GM18499 (cell line): ENCODE measurements at regions not wholly inside any gene's neighbourhood (a gene's known extent, or its start where the extent isn't known, plus 50 kb on each side); places are given as distances from the start of the nearest gene placed in this dataset.

ENCODE experiments used
- ATAC-seq: cut with Tn5 transposase; IDR thresholded peaks from one replicate; pipeline ENCODE4 v1.9.1; 2021; ENCODE audit warnings: moderate number of reproducible peaks; ENCODE audit not compliant: insufficient read depth, unreplicated experiment

- ATAC-seq: peak; percentile 93
Measured at GRCh38 chr6:163782436-163783003, 368.0 kb downstream of the QKI start.

GRCh38 chr6:163780994-163781393 lies 366.5 kb downstream of the QKI start:
- ATAC-seq: no peak

- no peak for ATAC-seq
Measured at GRCh38 chr6:163779727-163780284, 365.3 kb downstream of the QKI start.

- no peak for ATAC-seq
Measured at GRCh38 chr6:163777716-163778115, 363.2 kb downstream of the QKI start.

GRCh38 chr6:163776906-163777686 lies 362.6 kb downstream of the QKI start:
- ATAC-seq: no peak

- no peak for ATAC-seq
Measured at GRCh38 chr6:163776196-163776905, 361.8 kb downstream of the QKI start.

- no peak for ATAC-seq
Measured at GRCh38 chr6:163775313-163775712, 360.8 kb downstream of the QKI start.

GRCh38 chr6:163774485-163774884 lies 360.0 kb downstream of the QKI start:
- no peak for ATAC-seq

- no peak for ATAC-seq
Measured at GRCh38 chr6:163773646-163774045, 359.1 kb downstream of the QKI start.

GRCh38 chr6:163772701-163773100 lies 358.2 kb downstream of the QKI start:
- no peak for ATAC-seq

GRCh38 chr6:163771180-163771579 lies 356.7 kb downstream of the QKI start:
- no peak for ATAC-seq

- no peak for ATAC-seq
Measured at GRCh38 chr6:163768905-163769304, 354.4 kb downstream of the QKI start.

GRCh38 chr6:163766936-163767335 lies 352.4 kb downstream of the QKI start:
- ATAC-seq: no peak

GRCh38 chr6:163765335-163765734 lies 350.8 kb downstream of the QKI start:
- ATAC-seq: no peak

- ATAC-seq: no peak
Measured at GRCh38 chr6:163764565-163764964, 350.0 kb downstream of the QKI start.

- ATAC-seq: no peak
Measured at GRCh38 chr6:163761481-163761880, 347.0 kb downstream of the QKI start.

- no peak for ATAC-seq
Measured at GRCh38 chr6:163760860-163761259, 346.3 kb downstream of the QKI start.

- ATAC-seq: no peak
Measured at GRCh38 chr6:163759542-163759941, 345.0 kb downstream of the QKI start.

- ATAC-seq: no peak
Measured at GRCh38 chr6:163757520-163757919, 343.0 kb downstream of the QKI start.

- ATAC-seq: peak; percentile 100
Measured at GRCh38 chr6:163756079-163756478, 341.6 kb downstream of the QKI start.

- no peak for ATAC-seq
Measured at GRCh38 chr6:163754866-163755265, 340.3 kb downstream of the QKI start.
